Memory B cell (primary cell): ENCODE measurements at regions not wholly inside any gene's neighbourhood (a gene's known extent, or its start where the extent isn't known, plus 50 kb on each side); places are given as distances from the start of the nearest gene placed in this dataset.
"Not testable (repeated sequence)": the region's sequence is repeated elsewhere in the genome, so short reads cannot be mapped to it uniquely, and the experiment has no call there.

ENCODE experiments used
- ATAC-seq: fragments of 150-1000 bp; cut with Tn5 transposase; 2 replicates; pipeline ENCODE4 v1.10.0; 2021; ENCODE audit warnings: low read depth, mild to moderate bottlenecking, moderate library complexity
- DNase-seq, 2 donors: peaks; one replicate each; pipeline ENCODE4 v3.0.0; 2022; ENCODE audit warnings: low spot score in 2 of 2
- H3K27ac Mint-ChIP-seq: one replicate; pipeline ENCODE4 v1.8.0; 2022; ENCODE audit warnings: mild to moderate bottlenecking, moderate library complexity, mixed read lengths
- H3K27me3 Mint-ChIP-seq: one replicate; pipeline ENCODE4 v1.8.0; 2022; ENCODE audit warnings: mixed read lengths
- H3K36me3 Mint-ChIP-seq: one replicate; pipeline ENCODE4 v1.8.0; 2022; ENCODE audit warnings: mild to moderate bottlenecking, mixed read lengths
- H3K4me1 Mint-ChIP-seq: one replicate; pipeline ENCODE4 v1.8.0; 2022; ENCODE audit warnings: mixed read lengths
- H3K4me3 Mint-ChIP-seq: one replicate; pipeline ENCODE4 v1.8.0; 2022; ENCODE audit warnings: mild to moderate bottlenecking, moderate library complexity, mixed read lengths
- H3K9me3 Mint-ChIP-seq: one replicate; pipeline ENCODE4 v1.8.0; 2022; ENCODE audit warnings: mixed read lengths

DNA sequence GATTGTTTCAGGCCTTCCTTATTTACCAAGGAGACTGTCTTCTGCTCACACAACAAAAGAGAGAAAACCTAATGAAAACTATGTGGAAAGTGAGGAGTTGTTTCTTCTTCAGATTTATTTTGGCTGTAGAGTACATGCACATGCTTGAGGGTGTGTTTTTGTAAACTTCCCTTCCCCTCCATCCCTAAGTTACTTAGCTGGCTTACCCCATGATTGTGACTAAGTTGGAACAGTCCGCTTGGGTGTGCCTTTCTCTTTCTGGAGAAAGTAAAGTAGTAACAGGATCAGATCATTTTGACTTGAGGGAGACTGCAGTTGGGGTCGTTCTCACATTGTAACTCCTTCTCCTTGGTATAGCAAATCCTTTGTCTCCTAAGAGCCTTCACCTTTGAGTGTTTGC, 155.9 kb downstream of the RTL9 start:
- DNase-seq = no peak
- no peaks in the 10 kb centered on the region for H3K4me1 Mint-ChIP-seq
- no peaks in the 10 kb centered on the region for H3K36me3 Mint-ChIP-seq
- H3K9me3 Mint-ChIP-seq = peaks cover 1% of the 10 kb centered on the region
- H3K27ac Mint-ChIP-seq = no peak overlapping the region
- H3K4me3 Mint-ChIP-seq = no peak overlapping the region
- ATAC-seq = no peak
- peaks cover 1% of the 10 kb centered on the region for H3K27me3 Mint-ChIP-seq

DNA sequence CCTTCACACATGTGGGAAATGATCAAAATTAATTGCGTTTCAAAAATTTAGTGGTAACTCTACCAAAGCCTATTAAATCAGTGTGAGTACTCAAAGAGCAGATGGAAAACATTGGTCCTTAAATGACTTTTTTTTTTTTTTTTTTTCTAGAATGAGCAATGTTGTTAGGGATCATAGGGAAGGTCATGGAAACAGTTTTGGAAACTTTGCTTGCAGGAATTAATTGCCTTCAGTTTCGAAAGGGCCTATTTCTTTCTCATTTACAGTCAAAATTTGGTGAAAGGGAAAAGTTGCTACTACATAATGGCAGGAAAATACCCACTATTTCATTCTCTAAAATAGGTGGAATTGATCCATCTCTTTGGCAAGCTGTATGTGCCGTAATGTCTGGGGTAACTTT, 160.9 kb downstream of the RTL9 start:
- peaks cover 1% of the 10 kb centered on the region for H3K27me3 Mint-ChIP-seq
- H3K9me3 Mint-ChIP-seq = no peaks in the 10 kb centered on the region
- DNase-seq (no peak), ATAC-seq (no peak)
- no peaks in the 10 kb centered on the region for H3K4me1 Mint-ChIP-seq
- no peak overlapping the region for H3K4me3 Mint-ChIP-seq
- H3K36me3 Mint-ChIP-seq = no peaks in the 10 kb centered on the region
- no peak overlapping the region for H3K27ac Mint-ChIP-seq

DNA sequence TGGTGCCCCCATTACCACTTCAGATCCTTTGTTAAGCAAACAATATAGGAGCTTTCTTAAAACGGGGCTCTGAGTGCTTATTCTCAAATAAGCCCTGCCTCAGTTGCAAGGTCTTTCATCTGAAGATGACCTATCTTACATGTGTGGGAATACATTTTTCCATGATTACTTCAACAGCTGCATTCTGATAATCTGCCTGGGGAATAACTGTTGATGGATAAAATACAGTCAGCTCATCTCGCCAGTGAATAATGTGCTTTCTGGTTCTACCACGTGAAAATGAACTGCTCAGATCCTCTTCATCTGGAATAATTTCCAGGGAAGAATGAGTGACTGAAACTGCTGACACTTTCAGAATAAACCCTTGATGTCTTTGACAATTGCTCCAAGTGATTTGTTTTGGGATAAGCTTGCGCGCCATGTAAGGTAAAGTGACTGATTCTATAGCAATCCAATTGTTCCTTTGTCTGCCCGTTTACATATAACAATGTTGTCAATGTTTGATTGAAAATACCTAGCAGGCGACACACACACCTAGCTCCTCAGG, 161.3 kb downstream of the RTL9 start:
- no peak for ATAC-seq
- H3K36me3 Mint-ChIP-seq = no peaks in the 10 kb centered on the region
- no peaks in the 10 kb centered on the region for H3K4me1 Mint-ChIP-seq
- H3K4me3 Mint-ChIP-seq = no peak overlapping the region
- no peak overlapping the region for H3K27ac Mint-ChIP-seq
- no peak for DNase-seq
- peaks cover 1% of the 10 kb centered on the region for H3K27me3 Mint-ChIP-seq
- no peaks in the 10 kb centered on the region for H3K9me3 Mint-ChIP-seq

DNA sequence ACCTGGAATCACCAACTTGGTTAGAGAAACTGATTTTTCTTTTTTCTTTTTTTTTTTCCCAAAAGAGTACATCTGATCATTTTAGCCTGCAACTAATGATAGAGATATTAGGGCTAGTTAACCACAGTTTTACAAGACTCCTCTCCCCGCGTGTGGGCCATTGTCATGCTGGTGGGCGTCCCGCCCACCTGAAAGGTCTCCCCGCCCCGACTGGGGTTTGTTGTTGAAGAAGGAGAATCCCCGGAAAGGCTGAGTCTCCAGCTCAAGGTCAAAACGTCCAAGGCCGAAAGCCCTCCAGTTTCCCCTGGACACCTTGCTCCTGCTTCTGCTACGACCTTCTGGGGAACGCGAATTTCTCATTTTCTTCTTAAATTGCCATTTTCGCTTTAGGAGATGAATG, 162.0 kb downstream of the RTL9 start:
- not testable (repeated sequence) for H3K27me3 Mint-ChIP-seq, H3K27ac Mint-ChIP-seq, H3K36me3 Mint-ChIP-seq, DNase-seq, H3K4me3 Mint-ChIP-seq, H3K4me1 Mint-ChIP-seq, H3K9me3 Mint-ChIP-seq, ATAC-seq

DNA sequence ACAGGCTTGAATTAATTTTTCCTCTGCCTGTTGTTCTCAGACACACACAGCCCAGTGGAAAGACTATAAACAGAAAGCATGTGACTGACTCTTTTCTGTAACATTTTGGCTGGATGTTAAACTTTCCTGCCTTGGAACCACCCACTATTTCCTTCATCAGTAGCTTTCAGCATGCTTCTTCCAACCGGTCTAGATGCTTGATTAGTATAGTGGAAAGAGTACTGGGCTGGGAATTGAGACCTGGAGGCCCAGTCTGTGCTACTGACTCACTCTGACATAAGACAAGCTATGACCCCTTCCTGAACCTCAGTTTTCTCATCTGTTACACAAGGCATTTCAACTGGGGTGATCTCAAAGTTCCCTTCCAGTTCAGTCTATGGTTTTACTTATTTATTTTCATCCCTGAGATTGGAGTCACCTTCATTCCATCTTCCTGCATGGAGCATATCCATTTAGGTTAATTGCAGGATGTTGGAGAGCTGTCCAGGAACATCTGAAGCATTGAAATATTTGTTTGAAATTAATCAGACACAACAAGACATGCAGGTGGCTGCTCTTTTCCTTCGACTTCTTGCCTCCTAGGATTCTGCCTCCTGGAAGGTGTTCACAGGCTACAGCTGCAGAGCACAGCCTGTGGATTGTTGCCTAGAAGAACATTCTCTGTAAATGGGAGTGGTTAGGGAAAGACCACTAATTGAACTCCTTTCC, 173.4 kb downstream of the RTL9 start:
- no peaks in the 10 kb centered on the region for H3K36me3 Mint-ChIP-seq
- no peak overlapping the region for H3K27ac Mint-ChIP-seq
- H3K27me3 Mint-ChIP-seq = no peaks in the 10 kb centered on the region
- ATAC-seq (no peak), DNase-seq (no peak)
- no peak overlapping the region for H3K4me3 Mint-ChIP-seq
- H3K9me3 Mint-ChIP-seq = no peaks in the 10 kb centered on the region
- no peaks in the 10 kb centered on the region for H3K4me1 Mint-ChIP-seq

DNA sequence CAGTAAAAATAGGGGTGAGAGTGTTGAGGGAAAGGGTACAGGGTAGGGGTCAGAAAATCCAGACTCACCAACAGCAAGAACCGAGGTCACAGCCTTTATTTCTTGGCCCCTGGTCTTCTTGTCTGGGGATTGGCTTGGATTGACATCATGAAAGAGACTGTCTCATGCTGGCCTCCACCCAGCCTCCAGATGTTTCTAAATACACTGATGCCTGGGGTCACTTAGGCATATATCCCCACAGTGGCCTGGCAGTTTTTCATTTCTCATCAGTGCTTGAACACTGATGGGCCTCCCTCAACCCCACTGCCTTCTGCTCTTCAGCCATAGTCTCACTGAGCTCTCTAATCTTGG, 173.9 kb downstream of the RTL9 start:
- Mint-ChIP-seq H3K4me1 (no peaks in the 10 kb centered on the region), H3K27ac (no peak overlapping the region), H3K36me3 (no peaks in the 10 kb centered on the region), H3K4me3 (no peak overlapping the region), H3K27me3 (no peaks in the 10 kb centered on the region), H3K9me3 (no peaks in the 10 kb centered on the region)
- no peak for DNase-seq
- no peak for ATAC-seq

DNA sequence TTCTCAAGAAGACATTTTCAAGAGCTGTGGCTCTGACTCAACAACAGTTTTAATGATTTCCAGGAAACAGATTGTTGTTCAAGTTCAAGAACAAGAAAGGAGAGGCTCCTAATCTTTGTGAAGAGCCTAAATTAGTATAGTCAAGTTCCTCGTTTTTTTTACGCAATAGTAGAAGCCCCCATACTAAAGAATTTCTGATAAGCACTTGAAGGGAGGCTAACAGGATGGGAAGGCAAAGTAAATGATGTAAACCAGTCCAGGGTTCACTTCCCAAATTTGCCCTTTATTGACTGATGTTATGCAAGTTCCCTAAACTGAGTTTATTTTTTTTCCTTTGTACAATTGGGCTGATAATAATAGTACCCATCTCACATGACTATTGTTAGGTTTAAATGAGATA, 178.2 kb downstream of the RTL9 start:
- H3K4me3 Mint-ChIP-seq = no peak overlapping the region
- no peaks in the 10 kb centered on the region for H3K27me3 Mint-ChIP-seq
- DNase-seq (no peak), ATAC-seq (no peak)
- no peak overlapping the region for H3K27ac Mint-ChIP-seq
- no peaks in the 10 kb centered on the region for H3K4me1 Mint-ChIP-seq
- no peaks in the 10 kb centered on the region for H3K9me3 Mint-ChIP-seq
- no peaks in the 10 kb centered on the region for H3K36me3 Mint-ChIP-seq

DNA sequence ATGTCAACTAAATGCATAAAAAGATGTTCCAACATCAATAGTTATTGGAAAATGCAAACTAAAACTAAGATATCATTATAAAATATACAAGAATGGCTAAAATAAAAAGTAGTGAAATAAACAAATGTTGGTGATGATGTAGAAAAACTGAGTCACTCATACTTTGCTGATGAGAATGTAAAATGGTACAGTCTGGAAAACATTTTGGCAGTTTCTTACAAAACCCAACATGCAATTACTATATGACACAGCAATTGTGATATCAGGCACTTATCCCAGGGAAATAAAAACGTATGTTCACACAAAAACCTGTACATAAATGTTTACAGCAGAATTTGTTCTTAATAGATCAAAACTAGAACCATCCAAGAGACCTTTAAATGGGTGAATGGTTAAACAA, 182.6 kb downstream of the RTL9 start:
- DNase-seq (no peak), ATAC-seq (no peak)
- Mint-ChIP-seq H3K4me3 (no peak overlapping the region), H3K9me3 (peaks cover 1% of the 10 kb centered on the region), H3K27me3 (no peaks in the 10 kb centered on the region), H3K27ac (no peak overlapping the region), H3K36me3 (no peaks in the 10 kb centered on the region), H3K4me1 (no peaks in the 10 kb centered on the region)

DNA sequence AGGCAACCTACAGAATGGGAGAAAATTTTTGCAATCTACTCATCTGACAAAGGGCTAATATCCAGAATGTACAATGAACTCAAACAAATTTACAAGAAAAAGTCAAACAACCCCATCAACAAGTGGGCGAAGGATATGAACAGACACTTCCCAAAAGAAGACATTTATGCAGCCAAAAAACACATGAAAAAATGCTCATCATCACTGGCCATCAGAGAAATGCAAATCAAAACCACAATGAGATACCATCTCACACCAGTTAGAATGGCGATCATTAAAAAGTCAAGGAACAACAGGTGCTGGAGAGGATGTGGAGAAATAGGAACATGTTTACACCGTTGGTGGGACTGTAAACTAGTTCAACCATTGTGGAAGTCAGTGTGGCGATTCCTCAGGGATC, 192.2 kb downstream of the RTL9 start:
- not testable (repeated sequence) for H3K4me3 Mint-ChIP-seq

DNA sequence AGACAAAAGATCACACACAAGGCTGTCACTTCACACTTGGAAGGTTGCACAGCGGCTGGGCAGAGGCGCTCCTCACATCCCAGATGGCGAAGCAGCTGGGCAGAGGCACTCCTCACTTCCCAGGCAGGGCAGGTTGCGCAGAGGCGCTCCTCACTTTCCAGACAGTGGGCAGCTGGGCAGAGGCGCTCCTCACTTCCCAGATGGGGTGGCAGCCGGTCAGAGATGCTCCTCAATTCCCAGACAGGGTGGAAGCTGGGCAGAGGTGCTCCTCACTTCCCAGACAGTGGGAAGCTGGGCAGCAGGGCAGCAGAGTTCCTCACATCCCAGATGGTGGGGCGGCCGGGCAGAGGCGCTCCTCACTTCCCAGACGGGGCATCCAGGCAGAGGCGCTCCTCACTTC, 199.2 kb downstream of the RTL9 start:
- H3K36me3 Mint-ChIP-seq = no peaks in the 10 kb centered on the region
- H3K27ac Mint-ChIP-seq = no peak overlapping the region
- DNase-seq (no peak), ATAC-seq (no peak)
- no peak overlapping the region for H3K4me3 Mint-ChIP-seq
- no peaks in the 10 kb centered on the region for H3K4me1 Mint-ChIP-seq
- H3K27me3 Mint-ChIP-seq = no peaks in the 10 kb centered on the region
- H3K9me3 Mint-ChIP-seq = peaks cover 11% of the 10 kb centered on the region

More for the DNA sequence above, 192.2 kb downstream of the RTL9 start:
- not testable (repeated sequence) for H3K27ac Mint-ChIP-seq, ATAC-seq, H3K4me1 Mint-ChIP-seq, DNase-seq, H3K36me3 Mint-ChIP-seq, H3K9me3 Mint-ChIP-seq, H3K27me3 Mint-ChIP-seq

DNA sequence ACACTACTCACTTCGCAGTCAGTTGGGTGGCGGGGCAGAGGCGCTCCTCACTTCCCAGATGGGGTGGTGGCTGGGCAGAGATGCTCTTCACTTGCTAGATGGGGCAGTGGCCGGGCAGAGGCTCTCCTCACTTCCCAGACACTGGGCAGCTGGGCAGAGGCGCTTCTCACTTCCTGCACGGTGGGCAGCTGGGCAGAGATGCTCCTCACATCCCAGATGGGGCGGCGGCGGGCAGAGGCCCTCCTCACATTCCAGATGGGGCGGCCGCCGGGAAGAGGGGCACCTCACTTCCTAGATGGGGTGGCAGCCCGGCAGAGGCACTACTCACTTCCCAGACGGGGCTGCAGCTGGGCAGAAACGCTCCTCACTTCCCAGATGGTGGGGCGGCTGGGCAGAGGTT, 199.8 kb downstream of the RTL9 start:
- H3K4me3 Mint-ChIP-seq = no peak overlapping the region
- H3K27me3 Mint-ChIP-seq = no peaks in the 10 kb centered on the region
- no peak overlapping the region for H3K27ac Mint-ChIP-seq
- H3K4me1 Mint-ChIP-seq = no peaks in the 10 kb centered on the region
- peaks cover 11% of the 10 kb centered on the region for H3K9me3 Mint-ChIP-seq
- no peak for ATAC-seq
- DNase-seq = no peak
- no peaks in the 10 kb centered on the region for H3K36me3 Mint-ChIP-seq

DNA sequence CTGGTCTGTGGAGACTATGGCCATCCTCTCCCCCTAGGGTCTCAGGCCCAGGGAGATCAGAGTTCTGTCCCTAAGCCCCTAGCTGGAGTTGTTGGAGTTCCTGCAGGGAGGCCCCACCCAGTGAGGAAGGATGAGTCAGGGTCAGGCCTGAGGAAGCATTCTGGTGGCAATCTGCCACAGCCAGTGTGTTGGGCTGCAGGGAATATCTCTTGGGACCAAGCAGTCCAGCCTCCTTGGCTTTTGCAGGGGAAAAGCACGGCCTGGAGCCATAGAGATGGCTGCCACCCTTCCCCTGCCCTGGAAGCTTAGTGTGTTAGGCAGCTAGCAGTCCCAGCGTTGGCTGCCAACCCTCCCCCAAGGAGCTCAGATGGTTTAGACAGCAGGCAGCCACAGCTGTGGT, 202.4 kb downstream of the RTL9 start:
- DNase-seq = no peak

DNA sequence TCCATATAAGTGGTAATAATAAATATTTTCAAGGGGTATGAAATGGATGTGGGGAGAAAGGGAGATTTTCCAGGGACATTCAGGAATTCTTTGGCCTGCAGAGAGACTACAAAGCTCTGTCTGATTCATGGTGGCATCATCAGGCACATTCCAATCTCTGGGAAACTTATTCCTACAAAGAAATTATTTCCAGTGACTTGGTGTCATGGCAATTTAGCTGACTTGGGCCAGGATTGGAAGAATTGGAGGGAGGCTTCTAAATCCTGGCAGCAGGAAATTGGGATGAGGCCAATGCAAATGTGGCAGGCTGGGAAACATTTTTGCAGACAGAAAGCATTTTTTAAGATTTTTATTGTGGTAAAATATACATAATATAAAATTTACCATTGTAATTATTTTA, 204.6 kb downstream of the RTL9 start:
- Mint-ChIP-seq H3K36me3 (no peaks in the 10 kb centered on the region), H3K27me3 (no peaks in the 10 kb centered on the region), H3K27ac (no peak overlapping the region), H3K4me3 (no peak overlapping the region), H3K4me1 (no peaks in the 10 kb centered on the region), H3K9me3 (peaks cover 9% of the 10 kb centered on the region)
- DNase-seq (no peak), ATAC-seq (no peak)

More for the DNA sequence above, 202.4 kb downstream of the RTL9 start:
- Mint-ChIP-seq H3K27me3 (no peaks in the 10 kb centered on the region), H3K27ac (no peak overlapping the region), H3K4me3 (no peak overlapping the region), H3K4me1 (no peaks in the 10 kb centered on the region), H3K36me3 (no peaks in the 10 kb centered on the region), H3K9me3 (peaks cover 11% of the 10 kb centered on the region)
- no peak for ATAC-seq

DNA sequence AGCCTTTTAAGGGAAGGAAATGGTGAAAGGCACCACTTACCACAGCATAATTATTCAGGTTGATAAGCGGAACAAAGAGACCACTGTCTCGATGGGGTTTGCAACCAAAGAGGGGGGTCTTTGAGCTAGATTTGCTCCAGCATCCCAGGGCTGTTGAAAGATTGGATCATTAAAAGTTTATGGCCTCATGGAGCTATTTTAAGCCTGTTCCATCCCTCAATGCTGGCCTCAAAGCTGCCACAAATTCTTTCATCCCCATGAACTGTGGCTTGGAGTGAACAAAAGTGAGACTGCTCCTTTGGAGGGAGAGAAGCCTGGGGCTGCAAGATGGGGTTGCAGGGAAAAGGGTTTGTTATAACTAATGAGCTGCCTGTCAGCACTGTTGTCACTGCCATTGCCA, 209.8 kb downstream of the RTL9 start:
- no peak for ATAC-seq
- no peaks in the 10 kb centered on the region for H3K4me1 Mint-ChIP-seq
- H3K4me3 Mint-ChIP-seq = no peak overlapping the region
- H3K27ac Mint-ChIP-seq = no peak overlapping the region
- DNase-seq = no peak
- no peaks in the 10 kb centered on the region for H3K36me3 Mint-ChIP-seq
- H3K9me3 Mint-ChIP-seq = peaks cover 1% of the 10 kb centered on the region
- H3K27me3 Mint-ChIP-seq = no peaks in the 10 kb centered on the region

DNA sequence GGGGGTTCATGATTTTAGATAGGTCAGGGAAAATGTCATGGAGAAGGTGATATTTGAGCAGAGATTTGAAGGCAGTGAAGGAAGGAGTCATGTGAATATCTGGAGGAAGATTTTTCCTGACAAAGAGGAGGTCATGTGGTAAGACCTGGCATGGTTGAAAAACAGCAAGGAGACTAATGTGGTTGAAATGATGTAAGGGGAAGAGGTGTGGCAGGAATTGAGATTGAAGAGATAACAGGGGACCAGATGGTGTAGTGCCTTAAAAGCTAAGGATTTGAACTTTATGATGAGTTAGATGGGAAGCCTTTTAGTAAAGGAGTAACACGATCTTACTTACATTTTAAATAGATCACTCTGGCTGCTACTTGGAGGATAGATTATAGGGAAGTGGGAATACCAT, 210.9 kb downstream of the RTL9 start:
- Mint-ChIP-seq H3K36me3 (no peaks in the 10 kb centered on the region), H3K4me3 (no peak overlapping the region), H3K9me3 (peaks cover 1% of the 10 kb centered on the region), H3K27ac (no peak overlapping the region), H3K4me1 (no peaks in the 10 kb centered on the region), H3K27me3 (no peaks in the 10 kb centered on the region)
- DNase-seq (no peak), ATAC-seq (no peak)
